Raji (cell line): ENCODE measurements at regions not wholly inside any gene's neighbourhood (a gene's known extent, or its start where the extent isn't known, plus 50 kb on each side); places are given as distances from the start of the nearest gene placed in this dataset.

Experiments
- POLR2A ChIP-seq: IDR thresholded peaks from 2 replicates; pipeline ENCODE4 v1.6.1; 2011; ENCODE audit warnings: low read depth, low read length, control low read depth; ENCODE audit not compliant: insufficient read depth

DNA sequence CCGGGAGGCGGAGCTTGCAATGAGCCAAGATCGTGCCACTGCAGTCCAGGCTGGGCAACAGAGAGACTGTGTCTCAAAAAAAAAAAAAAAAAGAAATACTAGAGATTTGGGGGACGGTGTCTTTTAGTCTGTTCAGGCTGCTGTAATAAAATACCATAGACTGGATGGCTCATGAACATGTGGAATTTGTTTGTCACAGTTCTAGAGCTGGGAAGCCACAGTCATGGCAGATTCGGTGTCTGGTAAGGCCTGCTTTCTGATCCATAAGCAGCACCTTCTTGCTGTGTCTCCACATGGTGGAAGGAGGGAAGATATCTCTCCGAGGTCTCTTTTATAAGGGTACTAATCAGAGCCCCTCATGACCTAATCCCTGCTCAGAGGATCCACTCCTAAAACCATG, 102.7 kb upstream of the MKLN1 start:
- no peak for TF ChIP-seq POLR2A

- TF ChIP-seq POLR2A: no peak
Observed at GRCh38 chr7:131225619-131226513, 101.8 kb upstream of the MKLN1 start.

GRCh38 chr7:131226514-131226865, 101.2 kb upstream of the MKLN1 start:
- no peak for TF ChIP-seq POLR2A

DNA sequence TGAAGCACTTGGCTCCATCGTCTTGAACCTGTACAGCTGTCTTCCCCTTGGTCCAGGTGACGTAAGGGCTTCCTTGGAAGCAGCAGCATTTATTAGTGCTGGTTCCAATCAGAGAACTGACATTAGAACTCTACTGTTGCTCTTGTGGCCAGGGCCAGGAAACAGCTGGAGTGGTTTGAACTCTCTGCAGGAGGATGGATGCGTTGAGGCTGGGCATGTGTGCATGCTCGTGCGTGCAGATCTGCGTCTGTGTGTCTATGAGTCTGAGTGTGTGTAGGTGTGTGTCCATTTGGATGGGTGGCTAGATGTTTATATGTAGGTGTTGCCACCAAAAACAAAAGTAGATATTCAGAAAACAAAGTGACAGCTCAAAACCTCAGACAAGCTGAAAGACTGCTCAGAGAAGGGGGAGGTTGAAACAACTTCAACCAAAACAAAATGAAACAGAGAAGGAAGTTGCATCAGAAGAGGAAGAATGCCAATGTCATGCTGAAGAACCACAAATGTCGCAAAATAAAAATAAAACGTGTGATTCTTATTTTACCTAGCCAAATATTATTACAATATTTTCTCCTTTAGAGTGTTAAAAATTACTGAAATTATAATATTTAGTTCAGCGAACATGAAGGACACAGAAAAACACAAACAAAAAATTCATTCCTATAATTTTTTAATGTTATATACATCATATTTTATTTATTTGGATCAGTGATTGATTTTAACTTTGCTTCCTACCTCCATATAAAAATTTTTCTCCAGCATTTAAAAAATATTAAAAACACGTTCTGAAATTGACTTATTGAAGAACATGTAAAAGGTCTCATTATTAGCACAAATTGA, 96.1 kb upstream of the MKLN1 start:
- TF ChIP-seq POLR2A: peak; percentile 58; the same call in 1 of the 2 replicates

GRCh38 chr7:131232768-131233167, 94.9 kb upstream of the MKLN1 start:
- TF ChIP-seq POLR2A: no peak

DNA sequence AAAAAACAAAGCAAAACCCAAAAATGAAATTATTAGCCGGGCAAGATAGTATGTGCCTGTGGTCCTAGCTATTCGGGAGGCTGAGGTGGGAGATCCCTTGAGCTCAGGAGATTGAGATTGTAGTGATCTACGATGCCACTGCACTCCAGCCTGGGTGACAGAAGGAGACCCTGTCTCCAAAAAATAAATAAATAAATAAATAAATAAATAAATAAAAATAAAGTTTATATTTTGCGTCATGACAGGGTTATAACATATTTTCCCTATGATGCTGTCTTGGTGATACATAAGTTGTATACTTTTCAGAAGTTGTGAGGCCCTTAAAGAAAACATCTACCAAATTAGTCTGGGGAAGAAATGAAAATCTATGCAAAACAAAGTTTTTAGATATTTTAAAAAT, 94.5 kb upstream of the MKLN1 start:
- TF ChIP-seq POLR2A: no peak

DNA sequence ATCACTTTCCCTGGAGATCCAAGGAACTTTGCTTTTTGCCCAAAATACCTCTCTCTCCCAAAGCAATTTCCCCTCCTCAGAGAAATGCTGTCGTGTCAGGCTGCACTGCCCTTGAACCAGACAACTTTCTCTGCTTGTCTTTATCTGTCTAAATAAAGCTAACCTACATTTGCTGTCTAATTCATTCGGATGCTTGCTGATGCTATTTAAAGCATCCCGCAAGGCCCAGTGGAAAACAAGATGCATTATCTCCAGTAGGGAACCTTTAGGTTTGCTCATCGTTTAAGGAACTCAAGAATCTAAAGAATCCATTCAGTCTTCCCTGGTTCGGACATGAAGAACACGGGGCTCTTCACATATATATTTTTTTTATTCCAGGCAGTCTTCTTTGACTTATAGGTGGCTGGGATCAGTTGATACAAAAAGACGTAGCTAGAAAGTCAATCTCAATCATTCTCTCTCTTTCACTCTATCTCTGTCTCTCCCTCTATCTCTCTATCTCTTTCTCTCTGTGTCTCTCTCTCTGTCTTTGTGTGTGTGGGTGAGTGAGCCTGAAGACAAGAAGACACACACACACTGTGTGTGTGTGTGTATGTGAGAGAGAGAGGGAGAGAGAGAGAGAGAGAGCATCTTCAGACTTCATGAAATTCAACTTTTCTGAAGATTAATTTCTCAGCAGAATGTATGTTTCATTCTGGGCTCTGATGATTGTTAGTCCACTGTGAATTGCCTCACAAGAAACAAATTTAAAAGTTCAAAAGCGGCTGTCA, 92.8 kb upstream of the MKLN1 start:
- TF ChIP-seq POLR2A: no peak

DNA sequence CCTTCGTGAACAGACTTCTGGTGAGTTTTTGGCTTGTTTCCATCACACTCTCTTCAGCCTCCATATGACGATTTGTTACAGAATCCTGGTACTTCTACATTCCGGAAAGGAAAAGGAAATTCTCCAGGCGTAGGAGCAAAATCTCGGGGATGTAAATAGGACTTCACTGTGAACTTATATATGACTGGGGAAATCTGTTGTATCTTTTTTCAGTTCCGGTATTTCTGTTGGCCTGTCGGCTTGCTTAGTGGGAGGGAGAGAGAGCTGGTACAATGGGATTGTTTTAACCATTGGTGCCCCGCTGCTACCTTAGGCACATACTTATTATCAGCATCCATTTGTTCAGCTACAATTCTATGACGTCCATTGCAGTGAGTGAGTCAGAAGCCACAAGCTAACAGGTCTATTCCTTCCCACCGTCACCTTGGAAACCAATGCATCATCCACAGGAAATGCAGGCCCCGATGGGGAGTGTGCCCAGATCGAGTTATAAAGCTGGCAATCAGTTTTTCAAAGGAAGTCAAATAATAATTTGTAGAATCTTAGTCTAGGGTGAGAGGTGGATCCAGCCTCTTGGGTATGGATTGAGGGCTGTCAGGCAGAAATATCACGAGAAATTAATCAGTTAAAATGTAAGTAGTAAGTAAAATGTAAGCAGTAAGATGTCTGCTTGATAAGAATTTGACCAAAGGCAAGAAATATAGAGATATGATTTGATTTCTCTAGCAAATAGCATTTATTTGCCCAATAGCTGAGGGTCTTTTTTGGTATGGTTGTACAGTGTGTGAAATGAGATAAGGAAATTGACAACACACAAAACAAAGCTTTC, 92.0 kb upstream of the MKLN1 start:
- TF ChIP-seq POLR2A: no peak

DNA sequence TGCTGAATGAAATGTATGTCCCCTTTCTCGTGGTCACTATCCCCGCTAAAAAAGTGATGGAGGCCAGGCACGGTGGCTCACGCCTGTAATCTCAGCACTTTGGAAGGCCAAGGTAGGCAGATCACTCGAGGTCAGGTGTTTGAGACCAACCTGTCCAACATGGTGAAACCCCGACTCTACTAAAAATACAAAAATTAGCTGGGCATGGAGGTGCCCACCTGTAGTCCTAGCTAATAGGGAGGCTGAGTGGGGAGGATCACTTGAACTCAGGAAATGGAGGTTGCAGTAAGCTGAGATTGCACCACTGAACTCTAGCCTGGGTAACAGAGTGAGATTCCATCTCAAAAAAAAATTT, 91.4 kb upstream of the MKLN1 start:
- no peak for TF ChIP-seq POLR2A

DNA sequence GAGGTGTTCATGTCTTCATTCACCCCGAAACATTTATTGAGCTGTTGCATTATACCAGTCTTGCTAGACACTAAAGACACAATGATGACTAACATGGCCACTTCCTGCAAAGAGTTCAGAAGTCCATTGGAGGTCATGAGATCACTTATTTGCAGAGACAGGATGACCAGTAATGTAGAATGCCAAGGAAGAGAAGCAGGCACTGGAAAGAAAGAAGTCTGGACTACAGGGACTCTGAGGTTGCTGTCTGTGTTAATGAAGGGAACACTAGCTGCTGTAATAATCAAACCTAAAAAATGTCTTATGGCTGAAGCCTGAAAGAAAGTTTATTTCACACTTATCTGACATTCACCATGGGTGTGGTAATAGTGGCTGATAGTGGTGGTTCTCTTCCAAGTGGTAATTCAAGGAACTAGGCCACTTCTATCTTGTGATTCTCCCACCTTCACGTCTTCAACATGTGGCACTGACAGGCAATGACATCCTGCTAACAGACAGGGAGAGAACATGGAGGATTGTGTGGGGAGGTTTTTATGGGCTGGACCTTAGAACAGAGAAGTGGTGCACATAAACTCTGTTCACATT, 89.2 kb upstream of the MKLN1 start:
- TF ChIP-seq POLR2A: no peak

- TF ChIP-seq POLR2A: no peak
Observed at GRCh38 chr7:131241386-131241785, 86.3 kb upstream of the MKLN1 start.

DNA sequence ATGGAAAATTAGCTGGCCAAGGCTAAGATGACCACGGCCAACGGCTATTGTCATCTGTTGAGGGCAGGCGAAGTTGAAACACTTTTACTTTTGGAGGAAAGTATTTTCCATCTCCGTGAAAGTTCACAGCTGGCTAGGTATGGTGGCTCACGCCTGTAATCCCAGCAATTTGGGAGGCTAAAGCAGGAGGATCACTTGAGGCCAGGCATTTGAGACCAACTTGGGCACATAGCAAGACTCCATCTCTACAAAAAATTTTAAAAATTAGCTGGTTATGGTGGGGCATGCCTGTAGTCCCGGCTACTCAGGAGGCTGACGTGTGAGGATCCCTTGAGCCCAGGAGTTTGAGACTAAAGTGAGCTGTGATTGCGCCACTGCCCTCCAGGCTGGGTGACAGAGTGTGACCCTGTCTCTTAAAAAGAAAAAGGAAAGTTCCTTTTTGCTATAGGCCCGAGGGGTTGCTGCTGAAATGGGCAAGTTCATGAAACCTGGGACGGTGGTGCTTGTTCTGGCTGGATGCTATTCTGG, 85.5 kb upstream of the MKLN1 start:
- TF ChIP-seq POLR2A: no peak

DNA sequence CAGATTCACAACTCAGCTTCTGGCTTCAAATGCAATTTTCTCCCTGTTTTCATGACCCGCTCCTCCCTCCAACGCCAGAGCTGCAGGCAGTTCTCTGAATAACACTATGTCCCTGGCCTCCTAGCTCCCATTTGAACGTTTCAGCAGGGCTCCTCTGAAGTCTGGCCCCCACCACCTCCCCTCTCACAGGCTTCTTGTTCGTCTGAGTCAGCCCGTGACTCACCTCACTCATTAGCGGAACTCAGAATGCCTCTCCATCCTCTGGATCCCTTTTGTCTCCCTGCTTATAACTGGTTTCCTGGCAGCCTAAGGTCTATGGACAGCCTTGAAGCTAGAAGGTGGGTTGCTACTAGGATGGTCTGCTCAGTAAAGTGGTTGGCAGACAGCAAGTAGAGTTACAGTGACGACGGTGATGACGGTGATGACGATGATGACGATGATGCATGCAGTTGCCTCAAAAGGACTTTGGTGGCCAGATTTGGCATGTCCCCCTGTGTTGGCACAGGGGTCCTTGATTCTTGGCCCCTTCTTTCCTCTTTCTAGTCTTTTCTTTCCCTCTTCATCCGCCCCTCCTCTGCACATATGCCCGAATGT, 83.3 kb upstream of the MKLN1 start:
- no peak for TF ChIP-seq POLR2A

DNA sequence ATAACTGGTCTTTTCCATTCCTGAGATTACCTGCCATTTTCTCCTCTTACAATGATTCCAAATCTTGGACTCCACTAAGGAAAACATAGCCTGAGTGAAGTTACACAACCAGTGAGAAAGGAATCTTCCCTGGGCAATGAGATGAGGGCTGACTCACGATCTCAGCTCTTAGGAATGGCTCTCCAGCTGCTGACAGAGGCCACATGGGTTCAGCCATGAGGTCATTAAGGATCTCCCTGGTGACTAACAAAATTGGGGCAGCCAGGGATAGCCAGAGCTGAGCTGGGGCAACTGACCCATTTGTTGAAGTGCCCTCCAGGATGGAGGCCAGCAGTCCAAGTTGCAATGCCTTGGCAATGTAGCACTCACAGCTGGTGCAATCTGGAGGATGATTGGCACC, 78.7 kb upstream of the MKLN1 start:
- TF ChIP-seq POLR2A: no peak

- no peak for TF ChIP-seq POLR2A
Observed at GRCh38 chr7:131249483-131249882, 78.2 kb upstream of the MKLN1 start.
